Spleen (tissue), 11 donors: ENCODE measurements at regions not wholly inside any gene's neighbourhood (a gene's known extent, or its start where the extent isn't known, plus 50 kb on each side); places are given as distances from the start of the nearest gene placed in this dataset.
A peak's percentile ranks its signal among the peaks of the same experiment; 100 is the strongest.

Experiments used
- DNase-seq: peaks from one replicate; pipeline ENCODE4 v3.0.0-alpha.2; 2020
- H3K27ac ChIP-seq, 8 donors: fragments of 200-600 bp; sonication (generic) in 7 of 8; 1 replicate in 4 of 8; 2 replicates in 4 of 8; pipeline versions ENCODE4 v1.5.0 to v1.8.0; 2016 to 2021; ENCODE audit warnings: inconsistent platforms in 4 of 8, mild to moderate bottlenecking in 4 of 8, moderate library complexity in 1 of 8
- H3K27me3 ChIP-seq, 7 donors: fragments of 200-600 bp; sonication (generic) in 6 of 7; replicated peaks in 1 of 7; 1 replicate in 4 of 7; 2 replicates in 3 of 7; pipeline versions ENCODE4 v1.5.0 to v1.8.0; 2016 to 2021; ENCODE audit warnings: inconsistent platforms in 3 of 7, mild to moderate bottlenecking in 1 of 7
- H3K36me3 ChIP-seq, 6 donors: fragments of 200-600 bp; sonication (generic) in 5 of 6; 1 replicate in 4 of 6; 2 replicates in 2 of 6; pipeline versions ENCODE4 v1.5.0 to v1.8.0; 2016 to 2021; ENCODE audit warnings: inconsistent platforms in 2 of 6
- H3K4me1 ChIP-seq, 6 donors: fragments of 200-600 bp; sonication (generic) in 5 of 6; 1 replicate in 3 of 6; 2 replicates in 3 of 6; pipeline versions ENCODE4 v1.5.0 to v1.8.0; 2016 to 2021; ENCODE audit warnings: inconsistent platforms in 3 of 6
- H3K4me3 ChIP-seq, 8 donors: fragments of 200-600 bp; sonication (generic) in 7 of 8; 1 replicate in 4 of 8; 2 replicates in 4 of 8; pipeline versions ENCODE4 v1.5.0 to v1.8.0; 2016 to 2021; ENCODE audit warnings: inconsistent platforms in 4 of 8, mild to moderate bottlenecking in 4 of 8, moderate library complexity in 2 of 8
- H3K9me3 ChIP-seq, 8 donors: fragments of 200-600 bp; sonication (generic) in 7 of 8; 1 replicate in 4 of 8; 2 replicates in 4 of 8; pipeline versions ENCODE4 v1.5.0 to v1.8.0; 2016 to 2021; ENCODE audit warnings: inconsistent platforms in 4 of 8
- POLR2A ChIP-seq, 3 donors: fragments of 450-650 bp; IDR thresholded peaks; one replicate each; pipeline ENCODE4 v1.5.1; 2017; ENCODE audit warnings: antibody characterized with exemption in 3 of 3, mild to moderate bottlenecking in 1 of 3
- POLR2AphosphoS5 ChIP-seq, 3 donors: sonication (generic); formaldehyde crosslinking; IDR thresholded peaks; one replicate each; pipeline ENCODE4 v1.5.1; 2017; ENCODE audit warnings: antibody characterized with exemption in 3 of 3
- WGBS, 5 donors: extraction: QIAGEN DNeasy Blood & Tissue Kit in 3 of 5; methylation state at CpG; one replicate each; pipeline versions ENCODE4 v1.1.5 to v1.1.7; 2013 to 2018; 5-methylcytosine and 5-hydroxymethylcytosine counted together
- intact Hi-C: fragments of 100-400 bp; cut with DNase I; formaldehyde crosslinking; loops from one replicate; pipeline ENCODE4 v1.15.0; 2023; ENCODE audit warnings: low total_unique reads
- TF ChIP-seq, protein P1 (sequence below), 11 experiments: fragments of 200-600 bp in 7 of 11; fragments of 450-650 bp in 4 of 11; sonication (generic) in 4 of 11; IDR thresholded peaks in 8 of 11; conservative IDR thresholded peaks in 3 of 11; 1 replicate in 7 of 11; 2 replicates in 4 of 11; pipeline versions ENCODE4 v1.4.0 to v1.8.0; 2016 to 2021; ENCODE audit warnings: antibody characterized with exemption in 11 of 11, inconsistent platforms in 4 of 11, mild to moderate bottlenecking in 1 of 11
- donor health status: healthy with polysubstance abuse.
- donor health status: DM: no; HTN: no; CAD: no; lungs with moderate emphysema.
- donor health status: DM: no; HTN: no; CAD: no.
- donor health status: Bipolar disorder and iron deficiency.
- donor health status: healthy.
- donor health status: DM: no; HTN: no; CAD: no.
- donor health status: DM: yes; HTN: yes; CAD: no.

- Histone ChIP-seq H3K27me3 (peaks cover 0 to 7% (median 0%) of the 10 kb centered on the region in 7 donors), H3K4me3 (no peak overlapping the region), H3K9me3 (no peaks in the 10 kb centered on the region), H3K36me3 (no peaks in the 10 kb centered on the region), H3K4me1 (peaks cover 0 to 59% (median 23%) of the 10 kb centered on the region in 6 donors), H3K27ac (peak overlapping the region in 4 of 8 donors; percentile 4 to 77 (median 56))
- 37 to 66% (median 61%) methylated on average over 5 of the region's 5 CpGs for WGBS, 5 donors
- intact Hi-C loops, result no loop called here
- no peak for DNase-seq
- TF ChIP-seq POLR2AphosphoS5 (IDR thresholded peaks at IDR 0.05) (no peak), POLR2A (IDR thresholded peaks at IDR 0.05) (no peak)
- TF ChIP-seq, protein P1, sequence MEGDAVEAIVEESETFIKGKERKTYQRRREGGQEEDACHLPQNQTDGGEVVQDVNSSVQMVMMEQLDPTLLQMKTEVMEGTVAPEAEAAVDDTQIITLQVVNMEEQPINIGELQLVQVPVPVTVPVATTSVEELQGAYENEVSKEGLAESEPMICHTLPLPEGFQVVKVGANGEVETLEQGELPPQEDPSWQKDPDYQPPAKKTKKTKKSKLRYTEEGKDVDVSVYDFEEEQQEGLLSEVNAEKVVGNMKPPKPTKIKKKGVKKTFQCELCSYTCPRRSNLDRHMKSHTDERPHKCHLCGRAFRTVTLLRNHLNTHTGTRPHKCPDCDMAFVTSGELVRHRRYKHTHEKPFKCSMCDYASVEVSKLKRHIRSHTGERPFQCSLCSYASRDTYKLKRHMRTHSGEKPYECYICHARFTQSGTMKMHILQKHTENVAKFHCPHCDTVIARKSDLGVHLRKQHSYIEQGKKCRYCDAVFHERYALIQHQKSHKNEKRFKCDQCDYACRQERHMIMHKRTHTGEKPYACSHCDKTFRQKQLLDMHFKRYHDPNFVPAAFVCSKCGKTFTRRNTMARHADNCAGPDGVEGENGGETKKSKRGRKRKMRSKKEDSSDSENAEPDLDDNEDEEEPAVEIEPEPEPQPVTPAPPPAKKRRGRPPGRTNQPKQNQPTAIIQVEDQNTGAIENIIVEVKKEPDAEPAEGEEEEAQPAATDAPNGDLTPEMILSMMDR (IDR thresholded peaks at IDR 0.05 in 8 of 11, conservative IDR thresholded peaks at IDR 0.05 in 3 of 11), result no peak
These were observed 70.5 kb upstream of the ZCCHC2 start for GRCh38 chr18:62452280-62452831.

GRCh38 chr18:62453864-62454263 is 69.0 kb upstream of the ZCCHC2 start:
- WGBS, 5 donors, result 61 to 95% (median 68%) methylated on average over 3 of the region's 3 CpGs
- H3K27ac ChIP-seq, result peak overlapping the region in 1 of 8 donors; percentile 52
- TF ChIP-seq POLR2AphosphoS5 (IDR thresholded peaks at IDR 0.05) (no peak), POLR2A (IDR thresholded peaks at IDR 0.05) (no peak)
- TF ChIP-seq, protein P1 (IDR thresholded peaks at IDR 0.05 in 8 of 11, conservative IDR thresholded peaks at IDR 0.05 in 3 of 11), result no peak
- no peaks in the 10 kb centered on the region for H3K36me3 ChIP-seq
- intact Hi-C loops, result no loop called here
- no peak for DNase-seq
- no peak overlapping the region for H3K4me3 ChIP-seq
- peaks cover 0 to 7% (median 0%) of the 10 kb centered on the region in 7 donors for H3K27me3 ChIP-seq
- no peaks in the 10 kb centered on the region for H3K9me3 ChIP-seq
- peaks cover 0 to 55% (median 23%) of the 10 kb centered on the region in 6 donors for H3K4me1 ChIP-seq

- peaks cover 0 to 7% (median 0%) of the 10 kb centered on the region in 7 donors for H3K27me3 ChIP-seq
- intact Hi-C loops, result no loop called here
- 88 to 94% (median 91%) methylated on average over 5 of the region's 5 CpGs for WGBS, 5 donors
- H3K4me3 ChIP-seq, result no peak overlapping the region
- H3K4me1 ChIP-seq, result peaks cover 0 to 55% (median 23%) of the 10 kb centered on the region in 6 donors
- H3K9me3 ChIP-seq, result no peaks in the 10 kb centered on the region
- peak overlapping the region in 1 of 8 donors; percentile 52 for H3K27ac ChIP-seq
- TF ChIP-seq POLR2A (IDR thresholded peaks at IDR 0.05) (no peak), POLR2AphosphoS5 (IDR thresholded peaks at IDR 0.05) (no peak)
- TF ChIP-seq, protein P1 (IDR thresholded peaks at IDR 0.05 in 8 of 11, conservative IDR thresholded peaks at IDR 0.05 in 3 of 11), result no peak
- no peaks in the 10 kb centered on the region for H3K36me3 ChIP-seq
- DNase-seq, result no peak
These were observed 68.3 kb upstream of the ZCCHC2 start for GRCh38 chr18:62454527-62454926.

GRCh38 chr18:62455222-62455621 is 67.6 kb upstream of the ZCCHC2 start:
- intact Hi-C loops, result no loop called here
- whole genome bisulfite sequencing, 5 donors, result 44 to 71% (median 57%) methylated on average over 5 of the region's 5 CpGs
- Histone ChIP-seq H3K27me3 (peaks cover 0 to 7% (median 0%) of the 10 kb centered on the region in 7 donors), H3K4me3 (no peak overlapping the region), H3K36me3 (no peaks in the 10 kb centered on the region), H3K9me3 (no peaks in the 10 kb centered on the region), H3K4me1 (peaks cover 0 to 51% (median 21%) of the 10 kb centered on the region in 6 donors), H3K27ac (peak overlapping the region in 4 of 8 donors; percentile 14 to 52 (median 32))
- no peak for DNase-seq
- TF ChIP-seq, protein P1 (IDR thresholded peaks at IDR 0.05 in 8 of 11, conservative IDR thresholded peaks at IDR 0.05 in 3 of 11), result no peak
- TF ChIP-seq POLR2A (IDR thresholded peaks at IDR 0.05) (no peak), POLR2AphosphoS5 (IDR thresholded peaks at IDR 0.05) (no peak)
